CD14-positive monocyte (primary cell): ENCODE measurements at regions not wholly inside any gene's neighbourhood (a gene's known extent, or its start where the extent isn't known, plus 50 kb on each side); places are given as distances from the start of the nearest gene placed in this dataset.

Experiments used
- DNase-seq, 3 donors: peaks; one replicate each; pipeline ENCODE4 v3.0.0-alpha.2; 2011 to 2022
- H2AFZ ChIP-seq: 2 replicates; pipeline ENCODE4 v1.6.0; 2012; ENCODE audit warnings: mild to moderate bottlenecking, low read depth, low read length, inconsistent platforms; ENCODE audit not compliant: insufficient read depth, poor library complexity, severe bottlenecking
- H3K27ac ChIP-seq, 2 donors: 1 replicate in 1 of 2; 2 replicates in 1 of 2; pipeline ENCODE4 v1.5.1; 2012 to 2013; ENCODE audit warnings: low read length in 2 of 2, control low read depth in 1 of 2, inconsistent platforms in 1 of 2, low read depth in 1 of 2, mild to moderate bottlenecking in 1 of 2
- H3K27me3 ChIP-seq, 2 donors: one replicate each; pipeline versions ENCODE4 v1.6.0 to v1.6.1; 2011 to 2013; ENCODE audit warnings: low read length in 2 of 2; ENCODE audit not compliant: control insufficient read depth in 2 of 2, insufficient read depth in 2 of 2
- H3K36me3 ChIP-seq, 2 donors: replicated peaks in 1 of 2; 1 replicate in 1 of 2; 2 replicates in 1 of 2; pipeline versions ENCODE4 v1.5.1 to v1.6.1; 2012 to 2013; ENCODE audit warnings: low read length in 2 of 2, control low read depth in 1 of 2, inconsistent platforms in 1 of 2, mild to moderate bottlenecking in 1 of 2; ENCODE audit not compliant: insufficient read depth in 2 of 2, control insufficient read depth in 1 of 2
- H3K4me1 ChIP-seq, 2 donors: 1 replicate in 1 of 2; 2 replicates in 1 of 2; pipeline versions ENCODE4 v1.5.1 to v1.6.1; 2012 to 2013; ENCODE audit warnings: low read length in 2 of 2, control low read depth in 1 of 2, inconsistent platforms in 1 of 2, mild to moderate bottlenecking in 1 of 2, moderate library complexity in 1 of 2; ENCODE audit not compliant: insufficient read depth in 2 of 2, control insufficient read depth in 1 of 2
- H3K4me2 ChIP-seq: replicated peaks from 2 replicates; pipeline ENCODE3; 2012; ENCODE audit warnings: low read length, moderate library complexity, mild to moderate bottlenecking; ENCODE audit not compliant: poor library complexity, severe bottlenecking; ENCODE audit errors: extremely low read depth
- H3K4me3 ChIP-seq, 3 experiments: fragments of 200-600 bp in 1 of 3; sonication (generic) in 1 of 3; replicated peaks in 1 of 3; 1 replicate in 2 of 3; 2 replicates in 1 of 3; pipeline ENCODE4 v1.5.1; 2011 to 2013; ENCODE audit warnings: low read length in 3 of 3, mild to moderate bottlenecking in 3 of 3, control low read depth in 2 of 3, low read depth in 2 of 3, inconsistent platforms in 1 of 3, moderate library complexity in 1 of 3
- H3K79me2 ChIP-seq: 2 replicates; pipeline ENCODE4 v1.6.0; 2012; ENCODE audit warnings: mild to moderate bottlenecking, control low read depth, inconsistent platforms, low read length, moderate library complexity; ENCODE audit not compliant: insufficient read depth
- H3K9ac ChIP-seq: 2 replicates; pipeline ENCODE4 v1.6.0; 2017; ENCODE audit warnings: low read length, mild to moderate bottlenecking; ENCODE audit not compliant: insufficient read depth, poor library complexity, severe bottlenecking
- H3K9me3 ChIP-seq, 2 donors: replicated peaks in 1 of 2; 1 replicate in 1 of 2; 2 replicates in 1 of 2; pipeline versions ENCODE4 v1.5.1 to v1.6.1; 2012 to 2013; ENCODE audit warnings: low read length in 2 of 2, control low read depth in 1 of 2; ENCODE audit not compliant: control insufficient read depth in 1 of 2, insufficient read depth in 1 of 2
- H4K20me1 ChIP-seq: 2 replicates; pipeline ENCODE4 v1.6.0; 2012; ENCODE audit warnings: mild to moderate bottlenecking, low read length, control low read depth, moderate library complexity; ENCODE audit not compliant: insufficient read depth
- H3K27ac Mint-ChIP-seq, 7 donors: one replicate each; pipeline ENCODE4 v1.8.0; 2020; ENCODE audit warnings: mild to moderate bottlenecking in 7 of 7, mixed read lengths in 7 of 7, moderate library complexity in 6 of 7, inconsistent platforms in 2 of 7
- H3K27me3 Mint-ChIP-seq, 3 donors: one replicate each; pipeline ENCODE4 v1.8.0; 2021 to 2022; ENCODE audit warnings: low read depth in 3 of 3, mild to moderate bottlenecking in 3 of 3, mixed read lengths in 3 of 3, moderate library complexity in 3 of 3, inconsistent platforms in 1 of 3
- H3K36me3 Mint-ChIP-seq, 2 donors: one replicate each; pipeline ENCODE4 v1.8.0; 2020; ENCODE audit warnings: mixed read lengths in 2 of 2, inconsistent platforms in 1 of 2, mild to moderate bottlenecking in 1 of 2
- H3K4me1 Mint-ChIP-seq: one replicate; pipeline ENCODE4 v1.8.0; 2020; ENCODE audit warnings: mild to moderate bottlenecking, mixed read lengths
- H3K4me3 Mint-ChIP-seq, 2 donors: one replicate each; pipeline ENCODE4 v1.8.0; 2020; ENCODE audit warnings: mild to moderate bottlenecking in 2 of 2, mixed read lengths in 2 of 2, moderate library complexity in 1 of 2
- H3K9me3 Mint-ChIP-seq, 7 donors: one replicate each; pipeline ENCODE4 v1.8.0; 2020 to 2022; ENCODE audit warnings: mixed read lengths in 7 of 7, mild to moderate bottlenecking in 6 of 7, moderate library complexity in 6 of 7, inconsistent platforms in 2 of 7
- CTCF ChIP-seq: fragments of 200-600 bp; IDR thresholded peaks from one replicate; pipeline ENCODE4 v1.8.0; 2022; ENCODE audit warnings: antibody characterized with exemption, mild to moderate bottlenecking
- WGBS: methylation state at CpG from one replicate; pipeline ENCODE4 v1.1.5; 2013; ENCODE audit warnings: missing lambda C conversion rate; ENCODE audit not compliant: insufficient coverage; 5-methylcytosine and 5-hydroxymethylcytosine counted together
- intact Hi-C, 2 donors: fragments of 100-400 bp; cut with micrococcal nuclease; formaldehyde crosslinking; loops; one replicate each; pipeline versions ENCODE4 v1.15.0 to v1.15.1; 2023

GRCh38 chr6:155656024-155656423, 200.4 kb upstream of the NOX3 start:
- no peak overlapping the region for H3K27ac Mint-ChIP-seq
- intact Hi-C loops, result no loop called here
- no peaks in the 10 kb centered on the region for H3K36me3 Mint-ChIP-seq

GRCh38 chr6:155654474-155654873, 198.8 kb upstream of the NOX3 start:
- no peak for TF ChIP-seq CTCF
- Histone ChIP-seq H3K36me3 (no peaks in the 10 kb centered on the region), H3K9ac (no peak overlapping the region), H4K20me1 (no peaks in the 10 kb centered on the region), H3K79me2 (no peaks in the 10 kb centered on the region), H2AFZ (no peak overlapping the region), H3K4me1 (no peaks in the 10 kb centered on the region), H3K27ac (no peak overlapping the region), H3K9me3 (peaks cover 0 to 4% of the 10 kb centered on the region in 2 donors), H3K4me2 (no peak overlapping the region), H3K4me3 (no peak overlapping the region), H3K27me3 (no peaks in the 10 kb centered on the region)
- intact Hi-C loops, result no loop called here
- H3K4me1 Mint-ChIP-seq, result no peaks in the 10 kb centered on the region
- H3K36me3 Mint-ChIP-seq, result no peaks in the 10 kb centered on the region
- H3K27me3 Mint-ChIP-seq, result no peaks in the 10 kb centered on the region
- DNase-seq, result no peak
- H3K9me3 Mint-ChIP-seq, result peaks cover 0 to 17% (median 4%) of the 10 kb centered on the region in 7 donors
- H3K27ac Mint-ChIP-seq, result no peak overlapping the region
- H3K4me3 Mint-ChIP-seq, result no peak overlapping the region

More at GRCh38 chr6:155656024-155656423, 200.4 kb upstream of the NOX3 start:
- H2AFZ ChIP-seq, result no peak overlapping the region
- no peaks in the 10 kb centered on the region for H3K79me2 ChIP-seq
- no peak overlapping the region for H3K9ac ChIP-seq
- H3K4me2 ChIP-seq, result no peak overlapping the region
- Mint-ChIP-seq H3K4me1 (no peaks in the 10 kb centered on the region), H3K27me3 (no peaks in the 10 kb centered on the region), H3K9me3 (peaks cover 0 to 17% (median 4%) of the 10 kb centered on the region in 7 donors), H3K4me3 (no peak overlapping the region)
- no peak overlapping the region for H3K4me3 ChIP-seq
- TF ChIP-seq CTCF, result no peak
- no peak for DNase-seq
- no peaks in the 10 kb centered on the region for H4K20me1 ChIP-seq
- H3K9me3 ChIP-seq, result peaks cover 0 to 4% of the 10 kb centered on the region in 2 donors
- H3K4me1 ChIP-seq, result no peaks in the 10 kb centered on the region
- H3K27me3 ChIP-seq, result no peaks in the 10 kb centered on the region
- no peaks in the 10 kb centered on the region for H3K36me3 ChIP-seq
- WGBS, result no CpG with 5 or more reads among the region's 3 CpGs
- no peak overlapping the region for H3K27ac ChIP-seq
